GM23338 (cell line): ENCODE measurements at regions not wholly inside any gene's neighbourhood (a gene's known extent, or its start where the extent isn't known, plus 50 kb on each side); places are given as distances from the start of the nearest gene placed in this dataset.

ENCODE experiments used
- ATAC-seq: fragments of 200-7000 bp; cut with Tn5 transposase; 3 replicates; pipeline ENCODE4 v1.9.1; 2020
- DNase-seq: peaks from one replicate; pipeline ENCODE4 v3.0.0-alpha.2; 2015; ENCODE audit warnings: low spot score
- H2AFZ ChIP-seq: fragments of 200-600 bp; sonication (generic); 2 replicates; pipeline ENCODE4 v1.8.0; 2016; ENCODE audit warnings: antibody characterized with exemption, mild to moderate bottlenecking, moderate library complexity
- H3F3A ChIP-seq: fragments of 200-600 bp; sonication (generic); replicated peaks from 2 replicates; pipeline ENCODE4 v1.8.0; 2017; ENCODE audit warnings: antibody characterized with exemption, mixed run types, low read depth
- H3K27ac ChIP-seq: fragments of 200-600 bp; sonication (generic); 2 replicates; pipeline ENCODE4 v1.6.1; 2016; ENCODE audit warnings: low read depth
- H3K27me3 ChIP-seq: fragments of 200-600 bp; sonication (generic); 2 replicates; pipeline ENCODE4 v1.8.0; 2016; ENCODE audit warnings: mild to moderate bottlenecking, mixed run types, moderate library complexity; ENCODE audit not compliant: insufficient read depth
- H3K36me3 ChIP-seq: fragments of 200-600 bp; sonication (generic); 2 replicates; pipeline ENCODE4 v1.8.0; 2016; ENCODE audit warnings: mild to moderate bottlenecking; ENCODE audit not compliant: insufficient read depth
- H3K4me1 ChIP-seq: fragments of 200-600 bp; sonication (generic); 2 replicates; pipeline ENCODE4 v1.8.0; 2016; ENCODE audit warnings: mild to moderate bottlenecking, moderate library complexity; ENCODE audit not compliant: insufficient read depth
- H3K4me2 ChIP-seq: fragments of 200-600 bp; sonication (generic); 2 replicates; pipeline ENCODE4 v1.7.1; 2017; ENCODE audit warnings: mixed run types
- H3K4me3 ChIP-seq: fragments of 200-600 bp; sonication (generic); 2 replicates; pipeline ENCODE4 v1.6.1; 2016; ENCODE audit warnings: mixed run types
- H3K79me2 ChIP-seq: fragments of 200-600 bp; sonication (generic); replicated peaks from 2 replicates; pipeline ENCODE4 v1.8.0; 2017; ENCODE audit warnings: mild to moderate bottlenecking; ENCODE audit not compliant: insufficient read depth
- H3K9me2 ChIP-seq: fragments of 200-600 bp; sonication (generic); 2 replicates; pipeline ENCODE4 v1.8.0; 2017; ENCODE audit not compliant: insufficient read depth
- H4K20me1 ChIP-seq: fragments of 200-600 bp; sonication (generic); replicated peaks from 2 replicates; pipeline ENCODE4 v1.8.0; 2017; ENCODE audit warnings: mild to moderate bottlenecking; ENCODE audit not compliant: insufficient read depth
- H3K27ac Mint-ChIP-seq: 2 replicates; pipeline ENCODE4 v1.8.0; 2020; ENCODE audit warnings: inconsistent platforms, mild to moderate bottlenecking, moderate library complexity, mixed read lengths
- H3K27me3 Mint-ChIP-seq: 3 replicates; pipeline ENCODE4 v1.8.0; 2022; ENCODE audit warnings: low read depth, mild to moderate bottlenecking, moderate library complexity, mixed read lengths, inconsistent platforms; ENCODE audit not compliant: insufficient read depth, poor library complexity
- H3K36me3 Mint-ChIP-seq: 3 replicates; pipeline ENCODE4 v1.8.0; 2021; ENCODE audit warnings: low read depth, mild to moderate bottlenecking, inconsistent platforms, moderate library complexity, mixed read lengths
- H3K4me1 Mint-ChIP-seq: 3 replicates; pipeline ENCODE4 v1.8.0; 2020; ENCODE audit warnings: mild to moderate bottlenecking, inconsistent platforms, mixed read lengths
- H3K4me3 Mint-ChIP-seq: 3 replicates; pipeline ENCODE4 v1.8.0; 2021; ENCODE audit warnings: moderate library complexity, mild to moderate bottlenecking, inconsistent platforms, mixed read lengths
- H3K9me3 Mint-ChIP-seq: 3 replicates; pipeline ENCODE4 v1.8.0; 2020; ENCODE audit warnings: moderate library complexity, mild to moderate bottlenecking, inconsistent platforms, mixed read lengths
- EZH2 ChIP-seq: fragments of 200-600 bp; sonication (generic); IDR thresholded peaks from one replicate; pipeline ENCODE4 v1.8.0; 2017; ENCODE audit warnings: antibody characterized with exemption, mild to moderate bottlenecking, low read depth; ENCODE audit not compliant: unreplicated experiment
- POLR2AphosphoS5 ChIP-seq: IDR thresholded peaks from 2 replicates; pipeline ENCODE4 v1.6.1; 2016; ENCODE audit warnings: antibody characterized with exemption, low read depth
- ZNF331 ChIP-seq: fragments of 250-450 bp; sonication (Bioruptor Pico); IDR thresholded peaks from 2 replicates; pipeline ENCODE4 v1.5.0; 2020; ENCODE audit warnings: low read depth, mild to moderate bottlenecking, moderate library complexity
- ZNF462 ChIP-seq: fragments of 250-450 bp; sonication (Bioruptor Pico); IDR thresholded peaks from 2 replicates; pipeline ENCODE4 v1.5.0; 2020; ENCODE audit warnings: mild to moderate bottlenecking, moderate library complexity

- no peak for TF ChIP-seq EZH2
- TF ChIP-seq ZNF331 (CRISPR knock-in tag) = no peak
- Histone ChIP-seq H3K27ac (no peak overlapping the region), H3K4me3 (no peak overlapping the region), H3K27me3 (no peaks in the 10 kb centered on the region), H4K20me1 (no peaks in the 10 kb centered on the region), H3F3A (no peaks in the 10 kb centered on the region), H3K4me1 (peaks cover 6% of the 10 kb centered on the region), H3K4me2 (peak overlapping the region; percentile 47; the same call in 1 of the 2 replicates), H3K36me3 (no peaks in the 10 kb centered on the region), H3K9me2 (peaks cover 5% of the 10 kb centered on the region), H3K79me2 (no peaks in the 10 kb centered on the region), H2AFZ (no peak overlapping the region)
- no peak for ATAC-seq
- DNase-seq = no peak
- no peaks in the 10 kb centered on the region for H3K9me3 Mint-ChIP-seq
- H3K36me3 Mint-ChIP-seq = no peaks in the 10 kb centered on the region
- H3K4me1 Mint-ChIP-seq = peaks cover 25% of the 10 kb centered on the region
- H3K4me3 Mint-ChIP-seq = no peak overlapping the region
- H3K27ac Mint-ChIP-seq = peak overlapping the region; percentile 87; the same call in 1 of the 2 replicates
- H3K27me3 Mint-ChIP-seq = peaks cover 2% of the 10 kb centered on the region
Observed at GRCh38 chr2:116319001-116319400, 1495.5 kb upstream of the DDX18 start.

- no peaks in the 10 kb centered on the region for H3K36me3 Mint-ChIP-seq
- Histone ChIP-seq H3F3A (no peaks in the 10 kb centered on the region), H3K4me2 (no peak overlapping the region), H3K36me3 (no peaks in the 10 kb centered on the region), H4K20me1 (no peaks in the 10 kb centered on the region), H3K27ac (no peak overlapping the region), H2AFZ (no peak overlapping the region), H3K9me2 (peaks cover 5% of the 10 kb centered on the region), H3K4me3 (no peak overlapping the region), H3K27me3 (no peaks in the 10 kb centered on the region), H3K4me1 (peaks cover 6% of the 10 kb centered on the region), H3K79me2 (no peaks in the 10 kb centered on the region)
- H3K9me3 Mint-ChIP-seq = no peaks in the 10 kb centered on the region
- peak overlapping the region; percentile 91 for H3K27ac Mint-ChIP-seq
- TF ChIP-seq ZNF462 (CRISPR knock-in tag) (peak; percentile 89), POLR2AphosphoS5 (no peak)
- H3K4me3 Mint-ChIP-seq = no peak overlapping the region
- H3K4me1 Mint-ChIP-seq = peaks cover 25% of the 10 kb centered on the region
- H3K27me3 Mint-ChIP-seq = peaks cover 2% of the 10 kb centered on the region
- peak; percentile 79 for DNase-seq
- ATAC-seq = peak; percentile 63
Observed at GRCh38 chr2:116319935-116320334, 1494.6 kb upstream of the DDX18 start.
